ENCODE measurements at regions not wholly inside any gene's neighbourhood (a gene's known extent, or its start where the extent isn't known, plus 50 kb on each side); places are given as distances from the start of the nearest gene placed in this dataset.
"Not testable (repeated sequence)": the region's sequence is repeated elsewhere in the genome, so short reads cannot be mapped to it uniquely, and the experiment has no call there.

DNA sequence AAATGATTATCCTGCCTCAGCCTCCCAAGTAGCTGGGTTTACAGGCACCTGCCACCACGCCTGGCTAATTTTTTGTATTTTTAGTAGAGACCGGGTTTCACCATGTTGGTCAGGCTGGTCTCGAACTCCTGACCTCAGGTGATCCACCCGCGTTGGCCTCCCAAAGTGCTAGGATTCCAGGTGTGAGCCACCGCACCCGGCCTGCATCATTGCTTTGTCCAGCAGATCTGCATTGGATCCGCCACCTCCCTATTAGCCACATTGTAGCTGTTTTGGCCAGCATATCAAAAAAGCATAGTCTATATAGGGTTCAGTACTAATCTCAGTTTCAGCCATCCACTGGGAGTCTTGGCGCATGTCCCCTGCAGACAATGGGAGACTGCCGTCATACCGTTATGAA lies 194.6 kb upstream of the SHH start:
- not testable (repeated sequence) for TF ChIP-seq POLR2A, POLR2AphosphoS5 (IDR thresholded peaks at IDR 0.05; ENCODE audit: low read depth, low read length)

All from GM12892 (cell line).